ENCODE measurements at regions not wholly inside any gene's neighbourhood (a gene's known extent, or its start where the extent isn't known, plus 50 kb on each side); places are given as distances from the start of the nearest gene placed in this dataset.

- H3K27ac ChIP-seq, result no peak overlapping the region
- TF ChIP-seq EZH2 (IDR thresholded peaks at IDR 0.05; ENCODE audit: low read depth) (no peak), CTCF (conservative IDR thresholded peaks at IDR 0.05) (no peak)
- BruUV-seq (replicated peaks), result no TSS peak
- H3K4me1 ChIP-seq (replicated peaks; ENCODE audit: insufficient read depth), result no peaks in the 10 kb centered on the region
- no peaks in the 10 kb centered on the region for H4K20me1 ChIP-seq (ENCODE audit: insufficient read depth)
- H3K9me3 ChIP-seq (ENCODE audit: insufficient read depth, low read depth), result no peaks in the 10 kb centered on the region
- no peak overlapping the region for H3K4me3 ChIP-seq
- H2AFZ ChIP-seq, result no peak overlapping the region
- H3K27me3 ChIP-seq (ENCODE audit: insufficient read depth, low read depth), result peaks cover 20% of the 10 kb centered on the region
- no peak overlapping the region for H3K4me2 ChIP-seq
- ChIA-PET CTCF (no interaction called here), POLR2A (ENCODE audit: unreplicated experiment) (no interaction called here)
- H3K36me3 ChIP-seq (ENCODE audit: low read depth), result no peaks in the 10 kb centered on the region
- H3F3A ChIP-seq (ENCODE audit: insufficient read depth, low read depth), result no peaks in the 10 kb centered on the region
- DNase-seq, result no peak
- H3K9me2 ChIP-seq (ENCODE audit: insufficient read depth), result no peaks in the 10 kb centered on the region
- intact Hi-C loops (cut with micrococcal nuclease; ENCODE audit: unreplicated experiment), result no loop called here
- H3K79me2 ChIP-seq (ENCODE audit: low read depth), result no peaks in the 10 kb centered on the region
Measured at GRCh38 chr20:39245685-39246311, 283.7 kb downstream of the DHX35 start.

DNA sequence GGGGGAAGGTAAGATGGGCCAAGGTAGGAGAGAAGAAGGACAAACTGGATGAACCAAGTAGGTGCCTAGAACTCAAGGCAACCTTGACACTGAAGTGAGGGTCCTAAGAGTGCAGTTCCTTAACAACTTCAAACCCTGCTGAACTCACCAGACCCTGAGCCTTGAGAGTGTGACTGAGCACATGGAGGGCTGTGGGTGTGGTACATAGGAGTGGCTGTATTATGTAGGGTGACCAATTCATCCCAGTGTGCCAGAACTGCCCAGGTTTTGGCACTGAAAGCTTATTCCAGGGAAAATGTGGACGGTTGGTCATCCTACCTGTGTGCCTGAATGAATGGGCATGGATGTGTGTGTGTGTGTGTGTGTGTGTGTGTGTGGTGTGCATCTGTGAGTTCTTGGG lies 281.8 kb downstream of the DHX35 start:
- H2AFZ ChIP-seq, result no peak overlapping the region
- intact Hi-C loops (cut with micrococcal nuclease; ENCODE audit: unreplicated experiment), result no loop called here
- TF ChIP-seq EZH2 (IDR thresholded peaks at IDR 0.05; ENCODE audit: low read depth) (no peak), CTCF (conservative IDR thresholded peaks at IDR 0.05) (no peak)
- no peaks in the 10 kb centered on the region for H4K20me1 ChIP-seq (ENCODE audit: insufficient read depth)
- H3K4me3 ChIP-seq, result no peak overlapping the region
- 0 out of 2 replicates have a peak, but pooled peaks cover 1% of the 10 kb centered on the region for H3K27me3 ChIP-seq (ENCODE audit: insufficient read depth, low read depth)
- no peak overlapping the region for H3K27ac ChIP-seq
- H3K4me2 ChIP-seq, result no peak overlapping the region
- CTCF ChIA-PET, result no interaction called here
- POLR2A ChIA-PET (ENCODE audit: unreplicated experiment), result no interaction called here
- no peaks in the 10 kb centered on the region for H3K9me2 ChIP-seq (ENCODE audit: insufficient read depth)
- DNase-seq, result no peak
- no peaks in the 10 kb centered on the region for H3K79me2 ChIP-seq (ENCODE audit: low read depth)
- H3K4me1 ChIP-seq (replicated peaks; ENCODE audit: insufficient read depth), result no peaks in the 10 kb centered on the region
- H3K9me3 ChIP-seq (ENCODE audit: insufficient read depth, low read depth), result no peaks in the 10 kb centered on the region
- BruUV-seq (replicated peaks), result no TSS peak
- H3F3A ChIP-seq (ENCODE audit: insufficient read depth, low read depth), result no peaks in the 10 kb centered on the region
- H3K36me3 ChIP-seq (ENCODE audit: low read depth), result no peaks in the 10 kb centered on the region

DNA sequence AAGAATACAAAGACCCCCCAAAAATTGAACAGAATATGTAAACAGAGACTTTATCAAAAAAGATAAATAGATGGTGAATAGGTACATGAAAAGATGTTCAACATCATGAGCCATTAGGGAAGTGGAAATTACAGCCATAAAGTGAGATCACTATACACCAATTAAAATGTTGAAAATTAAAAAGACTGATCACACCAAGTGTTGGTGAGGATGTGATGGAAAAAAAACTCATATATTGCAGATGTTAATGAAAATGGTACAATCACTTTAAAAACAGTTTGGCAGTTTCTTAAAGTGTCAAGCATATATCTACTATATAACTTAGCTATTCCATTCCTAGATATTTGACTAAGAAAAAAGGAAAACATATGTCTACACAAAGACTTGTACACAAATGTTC lies 280.5 kb downstream of the DHX35 start:
- no peak overlapping the region for H3K4me2 ChIP-seq
- H3K27me3 ChIP-seq (ENCODE audit: insufficient read depth, low read depth), result no peaks in the 10 kb centered on the region
- H3K9me3 ChIP-seq (ENCODE audit: insufficient read depth, low read depth), result no peaks in the 10 kb centered on the region
- POLR2A ChIA-PET (ENCODE audit: unreplicated experiment), result interaction anchor here (0.7 kb wide), 1 partner anchor 124 kb away, joined by 3 read pairs; no protein-coding TSS in a partner anchor
- BruUV-seq (replicated peaks), result no TSS peak
- DNase-seq, result no peak
- no peaks in the 10 kb centered on the region for H3K4me1 ChIP-seq (replicated peaks; ENCODE audit: insufficient read depth)
- no peak overlapping the region for H3K4me3 ChIP-seq
- H3K9me2 ChIP-seq (ENCODE audit: insufficient read depth), result no peaks in the 10 kb centered on the region
- no peak for TF ChIP-seq EZH2 (IDR thresholded peaks at IDR 0.05; ENCODE audit: low read depth)
- no peak for TF ChIP-seq CTCF (conservative IDR thresholded peaks at IDR 0.05)
- H4K20me1 ChIP-seq (ENCODE audit: insufficient read depth), result no peaks in the 10 kb centered on the region
- H3F3A ChIP-seq (ENCODE audit: insufficient read depth, low read depth), result no peaks in the 10 kb centered on the region
- intact Hi-C loops (cut with micrococcal nuclease; ENCODE audit: unreplicated experiment), result no loop called here
- H3K79me2 ChIP-seq (ENCODE audit: low read depth), result no peaks in the 10 kb centered on the region
- no peaks in the 10 kb centered on the region for H3K36me3 ChIP-seq (ENCODE audit: low read depth)
- H3K27ac ChIP-seq, result no peak overlapping the region
- CTCF ChIA-PET, result no interaction called here
- H2AFZ ChIP-seq, result no peak overlapping the region
